B cell (primary cell): ENCODE measurements at regions not wholly inside any gene's neighbourhood (a gene's known extent, or its start where the extent isn't known, plus 50 kb on each side); places are given as distances from the start of the nearest gene placed in this dataset.

Experiments used
- ATAC-seq: fragments of 200-7000 bp; cut with Tn5 transposase; one replicate; pipeline ENCODE4 v1.10.0; 2021; ENCODE audit warnings: low read depth, mild to moderate bottlenecking, moderate number of reproducible peaks, moderate library complexity
- CTCF ChIA-PET: fragments of 350-600 bp; sonication (Branson Sonifier 250); formaldehyde crosslinking; loops from one replicate; lab custom pipeline; 2021; ENCODE audit warnings: antibody characterized with exemption, inconsistent platforms; lab: Charles Lee
- POLR2A ChIA-PET: fragments of 350-600 bp; sonication (Branson Sonifier 250); formaldehyde crosslinking; loops from one replicate; lab custom pipeline; 2021; ENCODE audit warnings: antibody characterized with exemption; lab: Charles Lee
- DNase-seq: peaks from one replicate; pipeline ENCODE4 v3.0.0; 2013
- H2AFZ ChIP-seq: 2 replicates; pipeline ENCODE4 v1.6.1; 2012; ENCODE audit warnings: mild to moderate bottlenecking, low read depth, low read length; ENCODE audit not compliant: insufficient read depth, poor library complexity, severe bottlenecking
- H3K27ac ChIP-seq, 2 donors: 1 replicate in 1 of 2; 2 replicates in 1 of 2; pipeline ENCODE4 v1.5.1; 2012 to 2013; ENCODE audit warnings: low read length in 2 of 2, mild to moderate bottlenecking in 2 of 2, moderate library complexity in 1 of 2
- H3K27me3 ChIP-seq, 4 experiments: fragments of 200-600 bp in 1 of 4; sonication (generic) in 1 of 4; replicated peaks in 1 of 4; 1 replicate in 2 of 4; 2 replicates in 2 of 4; pipeline versions ENCODE4 v1.6.1 to v1.7.0; 2013 to 2016; ENCODE audit warnings: low read length in 3 of 4, mild to moderate bottlenecking in 2 of 4, mixed read lengths in 1 of 4, moderate library complexity in 1 of 4; ENCODE audit not compliant: insufficient read depth in 4 of 4, control insufficient read depth in 3 of 4; ENCODE audit errors: control extremely low read depth in 1 of 4
- H3K36me3 ChIP-seq, 2 experiments: replicated peaks in 1 of 2; 1 replicate in 1 of 2; 2 replicates in 1 of 2; pipeline versions ENCODE4 v1.6.1 to v1.7.1; 2013; ENCODE audit warnings: low read length in 1 of 2; ENCODE audit not compliant: insufficient read depth in 2 of 2, control insufficient read depth in 1 of 2; ENCODE audit errors: control extremely low read depth in 1 of 2, extremely low read depth in 1 of 2
- H3K4me1 ChIP-seq, 2 donors: fragments of 200-600 bp in 1 of 2; sonication (generic) in 1 of 2; 1 replicate in 1 of 2; 2 replicates in 1 of 2; pipeline versions ENCODE4 v1.5.1 to v1.6.1; 2013 to 2017; ENCODE audit warnings: low read length in 2 of 2; ENCODE audit not compliant: control insufficient read depth in 2 of 2, insufficient read depth in 2 of 2
- H3K4me2 ChIP-seq: replicated peaks from 2 replicates; pipeline ENCODE3; 2012; ENCODE audit warnings: mild to moderate bottlenecking, low read depth, low read length; ENCODE audit not compliant: poor library complexity, severe bottlenecking
- H3K4me3 ChIP-seq, 5 experiments: fragments of 200-600 bp in 1 of 5; sonication (generic) in 1 of 5; 1 replicate in 3 of 5; 2 replicates in 2 of 5; pipeline versions ENCODE4 v1.5.1 to v1.7.0; 2011 to 2016; ENCODE audit warnings: low read length in 4 of 5, mild to moderate bottlenecking in 4 of 5, low read depth in 2 of 5, control low read depth in 1 of 5, moderate library complexity in 1 of 5; ENCODE audit not compliant: insufficient read depth in 1 of 5; ENCODE audit errors: control extremely low read depth in 1 of 5, extremely low read depth in 1 of 5
- H3K79me2 ChIP-seq: fragments of 200-600 bp; sonication (generic); one replicate; pipeline ENCODE4 v1.6.0; 2016; ENCODE audit warnings: low read length; ENCODE audit not compliant: control insufficient read depth, insufficient read depth
- H3K9ac ChIP-seq: fragments of 200-600 bp; sonication (generic); 2 replicates; pipeline ENCODE4 v1.6.1; 2017; ENCODE audit warnings: mild to moderate bottlenecking, low read length, moderate library complexity
- H3K9me3 ChIP-seq, 3 donors: one replicate each; pipeline versions ENCODE4 v1.6.1 to v1.7.1; 2013; ENCODE audit warnings: low read length in 2 of 3; ENCODE audit not compliant: control insufficient read depth in 2 of 3, insufficient read depth in 1 of 3; ENCODE audit errors: control extremely low read depth in 1 of 3
- H4K20me1 ChIP-seq: 2 replicates; pipeline ENCODE4 v1.6.0; 2012; ENCODE audit warnings: mild to moderate bottlenecking, low read length; ENCODE audit not compliant: insufficient read depth, control insufficient read depth, poor library complexity, severe bottlenecking
- H3K27ac Mint-ChIP-seq: one replicate; pipeline ENCODE4 v1.8.0; 2021; ENCODE audit warnings: mixed read lengths
- H3K27me3 Mint-ChIP-seq: one replicate; pipeline ENCODE4 v1.8.0; 2021; ENCODE audit warnings: mixed read lengths
- H3K4me1 Mint-ChIP-seq: one replicate; pipeline ENCODE4 v1.8.0; 2021; ENCODE audit warnings: mixed read lengths
- H3K4me3 Mint-ChIP-seq: one replicate; pipeline ENCODE4 v1.8.0; 2021; ENCODE audit warnings: mixed read lengths
- H3K9me3 Mint-ChIP-seq: one replicate; pipeline ENCODE4 v1.8.0; 2022; ENCODE audit warnings: mixed read lengths; ENCODE audit not compliant: insufficient read depth
- EZH2 ChIP-seq: IDR thresholded peaks from 2 replicates; pipeline ENCODE4 v1.6.1; 2012; ENCODE audit warnings: borderline replicate concordance, low read depth, mild to moderate bottlenecking, moderate library complexity, low read length; ENCODE audit not compliant: insufficient read depth, poor library complexity, severe bottlenecking
- WGBS: methylation state at CpG from one replicate; pipeline ENCODE4 v1.1.5; 2013; ENCODE audit warnings: missing lambda C conversion rate; ENCODE audit not compliant: insufficient coverage; 5-methylcytosine and 5-hydroxymethylcytosine counted together
- intact Hi-C: fragments of 100-400 bp; cut with micrococcal nuclease; formaldehyde crosslinking; loops from one replicate; pipeline ENCODE4 v1.10.0; 2022
- TF ChIP-seq, protein P1 (sequence below): fragments of 200-600 bp; IDR thresholded peaks from one replicate; pipeline ENCODE4 v1.8.0; 2022; ENCODE audit warnings: antibody characterized with exemption, mild to moderate bottlenecking

DNA sequence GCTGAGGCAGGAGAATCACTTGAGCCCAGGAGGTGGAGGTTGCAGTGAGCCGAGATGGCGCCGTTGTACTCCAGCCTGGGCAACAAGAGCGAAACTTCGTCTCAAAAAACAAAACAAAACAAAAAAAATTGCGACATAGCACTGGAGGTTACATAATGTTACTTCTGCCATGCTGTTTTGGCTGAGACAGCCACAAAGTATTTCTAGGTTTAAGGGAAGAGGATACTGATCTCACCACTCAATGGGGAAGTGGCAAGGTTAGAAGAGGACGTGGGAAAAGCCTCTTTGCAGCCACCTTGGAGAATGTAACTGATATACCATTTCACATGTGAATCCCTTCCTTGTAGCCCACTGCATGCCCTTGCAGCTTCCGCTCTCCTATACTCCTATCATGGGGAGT is 131.2 kb upstream of the NLRP1 start:
- intact Hi-C loops: no loop called here
- no peaks in the 10 kb centered on the region for H3K4me1 Mint-ChIP-seq
- Histone ChIP-seq H3K79me2 (no peaks in the 10 kb centered on the region), H4K20me1 (no peaks in the 10 kb centered on the region), H3K4me1 (no peaks in the 10 kb centered on the region), H3K27me3 (peaks cover 0 to 21% (median 3%) of the 10 kb centered on the region in 4 experiments), H3K9ac (no peak overlapping the region), H3K4me2 (no peak overlapping the region), H3K4me3 (no peak overlapping the region), H3K27ac (no peak overlapping the region), H3K36me3 (no peaks in the 10 kb centered on the region), H3K9me3 (peaks cover 0 to 1% (median 0%) of the 10 kb centered on the region in 3 donors), H2AFZ (no peak overlapping the region)
- no peaks in the 10 kb centered on the region for H3K9me3 Mint-ChIP-seq
- DNase-seq: no peak
- H3K27ac Mint-ChIP-seq: no peak overlapping the region
- no peak for TF ChIP-seq EZH2
- TF ChIP-seq, protein P1, sequence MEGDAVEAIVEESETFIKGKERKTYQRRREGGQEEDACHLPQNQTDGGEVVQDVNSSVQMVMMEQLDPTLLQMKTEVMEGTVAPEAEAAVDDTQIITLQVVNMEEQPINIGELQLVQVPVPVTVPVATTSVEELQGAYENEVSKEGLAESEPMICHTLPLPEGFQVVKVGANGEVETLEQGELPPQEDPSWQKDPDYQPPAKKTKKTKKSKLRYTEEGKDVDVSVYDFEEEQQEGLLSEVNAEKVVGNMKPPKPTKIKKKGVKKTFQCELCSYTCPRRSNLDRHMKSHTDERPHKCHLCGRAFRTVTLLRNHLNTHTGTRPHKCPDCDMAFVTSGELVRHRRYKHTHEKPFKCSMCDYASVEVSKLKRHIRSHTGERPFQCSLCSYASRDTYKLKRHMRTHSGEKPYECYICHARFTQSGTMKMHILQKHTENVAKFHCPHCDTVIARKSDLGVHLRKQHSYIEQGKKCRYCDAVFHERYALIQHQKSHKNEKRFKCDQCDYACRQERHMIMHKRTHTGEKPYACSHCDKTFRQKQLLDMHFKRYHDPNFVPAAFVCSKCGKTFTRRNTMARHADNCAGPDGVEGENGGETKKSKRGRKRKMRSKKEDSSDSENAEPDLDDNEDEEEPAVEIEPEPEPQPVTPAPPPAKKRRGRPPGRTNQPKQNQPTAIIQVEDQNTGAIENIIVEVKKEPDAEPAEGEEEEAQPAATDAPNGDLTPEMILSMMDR: no peak
- ATAC-seq: no peak
- CTCF ChIA-PET: no interaction called here
- POLR2A ChIA-PET: no interaction called here
- H3K27me3 Mint-ChIP-seq: peaks cover 60% of the 10 kb centered on the region
- WGBS: no CpG with 5 or more reads among the region's 8 CpGs
- no peak overlapping the region for H3K4me3 Mint-ChIP-seq

- H3K27ac Mint-ChIP-seq: no peak overlapping the region
- 79% methylated on average over 4 of the region's 4 CpGs for WGBS
- DNase-seq (no peak), ATAC-seq (no peak)
- Histone ChIP-seq H3K9ac (no peak overlapping the region), H2AFZ (no peak overlapping the region), H3K4me3 (no peak overlapping the region), H3K4me2 (no peak overlapping the region), H3K27ac (no peak overlapping the region), H4K20me1 (no peaks in the 10 kb centered on the region), H3K4me1 (no peaks in the 10 kb centered on the region), H3K9me3 (no peaks in the 10 kb centered on the region), H3K36me3 (no peaks in the 10 kb centered on the region), H3K79me2 (no peaks in the 10 kb centered on the region), H3K27me3 (peaks cover 0 to 5% (median 2%) of the 10 kb centered on the region in 4 experiments)
- no peak for TF ChIP-seq EZH2
- TF ChIP-seq, protein P1: no peak
- H3K27me3 Mint-ChIP-seq: peaks cover 50% of the 10 kb centered on the region
- H3K9me3 Mint-ChIP-seq: no peaks in the 10 kb centered on the region
- intact Hi-C loops: no loop called here
- H3K4me1 Mint-ChIP-seq: no peaks in the 10 kb centered on the region
- POLR2A ChIA-PET: no interaction called here
- H3K4me3 Mint-ChIP-seq: no peak overlapping the region
- CTCF ChIA-PET: no interaction called here
Observed at GRCh38 chr17:5718726-5719125, 134.4 kb upstream of the NLRP1 start.
